ENCODE measurements at regions not wholly inside any gene's neighbourhood (a gene's known extent, or its start where the extent isn't known, plus 50 kb on each side); places are given as distances from the start of the nearest gene placed in this dataset.

- in situ Hi-C loops (cut with HindIII; ENCODE audit: low pct_ligation_motif_present, low sequenced_read_pairs) = no loop called here
Measured at GRCh38 chr12:32039347-32039746, 67.3 kb upstream of the BICD1 start.

GRCh38 chr12:32039917-32040575 lies 66.6 kb upstream of the BICD1 start:
- DNase-seq = no peak
- no peaks in the 10 kb centered on the region for H3K27me3 ChIP-seq (replicated peaks)
- in situ Hi-C loops (cut with HindIII; ENCODE audit: low pct_ligation_motif_present, low sequenced_read_pairs) = no loop called here
- H3K27ac ChIP-seq = no peak overlapping the region
- no peak overlapping the region for H3K4me3 ChIP-seq (ENCODE audit: low read depth, low read length)
- no peaks in the 10 kb centered on the region for H3K36me3 ChIP-seq (replicated peaks)
- TF ChIP-seq CTCF (IDR thresholded peaks at IDR 0.05; ENCODE audit: low read depth, low read length, missing control alignments) = no peak

More at GRCh38 chr12:32039347-32039746, 67.3 kb upstream of the BICD1 start:
- no peaks in the 10 kb centered on the region for H3K27me3 ChIP-seq (replicated peaks)
- no peak for TF ChIP-seq CTCF (IDR thresholded peaks at IDR 0.05; ENCODE audit: low read depth, low read length, missing control alignments)
- no peaks in the 10 kb centered on the region for H3K36me3 ChIP-seq (replicated peaks)
- no peak for DNase-seq
- no peak overlapping the region for H3K4me3 ChIP-seq (ENCODE audit: low read depth, low read length)
- no peak overlapping the region for H3K27ac ChIP-seq

DNA sequence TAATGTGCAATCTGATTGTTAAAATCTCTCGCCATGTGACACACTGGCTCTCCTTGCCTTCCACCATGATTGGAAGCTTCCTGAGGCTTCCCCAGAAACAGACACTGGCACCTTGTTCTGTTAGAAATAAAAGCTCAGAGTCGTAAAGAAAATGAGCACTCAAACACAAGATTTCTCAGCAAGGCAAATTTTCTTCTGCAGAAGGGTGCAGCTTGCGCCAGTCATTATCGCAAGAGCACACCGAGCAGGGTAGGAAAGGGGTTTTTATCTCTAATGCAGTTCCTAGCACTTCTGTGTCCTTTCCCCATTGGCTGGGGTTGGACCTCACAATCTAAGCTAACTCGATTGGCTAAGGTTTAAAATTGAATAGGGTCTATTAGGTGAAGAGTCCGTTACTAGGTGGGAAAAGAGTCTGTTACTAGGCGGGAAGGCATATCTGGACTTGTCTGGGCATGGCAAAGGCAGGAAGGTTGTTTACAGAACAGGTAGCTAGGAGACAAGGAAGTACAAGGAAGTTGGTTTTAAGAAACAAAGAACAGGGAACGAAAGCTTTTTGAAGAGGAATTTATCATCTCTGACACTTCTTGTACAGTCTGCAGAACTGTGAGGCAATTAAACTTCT lies 62.6 kb upstream of the BICD1 start:
- H3K27ac ChIP-seq = no peak overlapping the region
- H3K27me3 ChIP-seq (replicated peaks) = no peaks in the 10 kb centered on the region
- H3K4me3 ChIP-seq (ENCODE audit: low read depth, low read length) = no peak overlapping the region
- no peaks in the 10 kb centered on the region for H3K36me3 ChIP-seq (replicated peaks)
- TF ChIP-seq CTCF (IDR thresholded peaks at IDR 0.05; ENCODE audit: low read depth, low read length, missing control alignments) = no peak
- in situ Hi-C loops (cut with HindIII; ENCODE audit: low pct_ligation_motif_present, low sequenced_read_pairs) = no loop called here
- DNase-seq = no peak

GRCh38 chr12:32047357-32048212 lies 59.1 kb upstream of the BICD1 start:
- H3K36me3 ChIP-seq (replicated peaks) = no peaks in the 10 kb centered on the region
- no peak overlapping the region for H3K27ac ChIP-seq
- no peak for TF ChIP-seq CTCF (IDR thresholded peaks at IDR 0.05; ENCODE audit: low read depth, low read length, missing control alignments)
- in situ Hi-C loops (cut with HindIII; ENCODE audit: low pct_ligation_motif_present, low sequenced_read_pairs) = no loop called here
- H3K27me3 ChIP-seq (replicated peaks) = no peaks in the 10 kb centered on the region
- DNase-seq = no peak
- H3K4me3 ChIP-seq (ENCODE audit: low read depth, low read length) = no peak overlapping the region

GRCh38 chr12:32048791-32049190 lies 57.9 kb upstream of the BICD1 start:
- in situ Hi-C loops (cut with HindIII; ENCODE audit: low pct_ligation_motif_present, low sequenced_read_pairs) = no loop called here

More at GRCh38 chr12:32048791-32049190, 57.9 kb upstream of the BICD1 start:
- Histone ChIP-seq H3K36me3 (replicated peaks) (no peaks in the 10 kb centered on the region), H3K27ac (no peak overlapping the region), H3K4me3 (ENCODE audit: low read depth, low read length) (no peak overlapping the region), H3K27me3 (replicated peaks) (no peaks in the 10 kb centered on the region)
- DNase-seq = no peak
- TF ChIP-seq CTCF (IDR thresholded peaks at IDR 0.05; ENCODE audit: low read depth, low read length, missing control alignments) = no peak
